Spleen (tissue), 7 donors: ENCODE measurements at regions not wholly inside any gene's neighbourhood (a gene's known extent, or its start where the extent isn't known, plus 50 kb on each side); places are given as distances from the start of the nearest gene placed in this dataset.
"Not testable (repeated sequence)": the region's sequence is repeated elsewhere in the genome, so short reads cannot be mapped to it uniquely, and the experiment has no call there.

Source experiments
- CTCF ChIP-seq, 11 experiments: fragments of 200-600 bp in 7 of 11; fragments of 450-650 bp in 4 of 11; sonication (generic) in 4 of 11; IDR thresholded peaks in 8 of 11; conservative IDR thresholded peaks in 3 of 11; 1 replicate in 7 of 11; 2 replicates in 4 of 11; pipeline versions ENCODE4 v1.4.0 to v1.8.0; 2016 to 2021; ENCODE audit warnings: antibody characterized with exemption in 11 of 11, inconsistent platforms in 4 of 11, mild to moderate bottlenecking in 1 of 11
- POLR2A ChIP-seq, 3 donors: fragments of 450-650 bp; IDR thresholded peaks; one replicate each; pipeline ENCODE4 v1.5.1; 2017; ENCODE audit warnings: antibody characterized with exemption in 3 of 3, mild to moderate bottlenecking in 1 of 3
- donor health status: DM: no; HTN: no; CAD: no; lungs with moderate emphysema.
- donor health status: DM: no; HTN: no; CAD: no.
- donor health status: DM: no; HTN: no; CAD: no.

GRCh38 chr5:99418640-99419039, 489.8 kb upstream of the CHD1 start:
- TF ChIP-seq POLR2A (IDR thresholded peaks at IDR 0.05); CTCF (IDR thresholded peaks at IDR 0.05 in 8 of 11, conservative IDR thresholded peaks at IDR 0.05 in 3 of 11): not testable (repeated sequence)
